HL-60 (cell line): ENCODE measurements at regions not wholly inside any gene's neighbourhood (a gene's known extent, or its start where the extent isn't known, plus 50 kb on each side); places are given as distances from the start of the nearest gene placed in this dataset.

Source experiments
- POLR2AphosphoS5 ChIP-seq: IDR thresholded peaks from 2 replicates; pipeline ENCODE4 v1.6.1; 2012; ENCODE audit warnings: low read depth
- TF ChIP-seq, protein P1 (sequence below): IDR thresholded peaks from one replicate; pipeline ENCODE4 v1.5.1; 2011; ENCODE audit warnings: low read length, control low read depth, inconsistent platforms; ENCODE audit not compliant: insufficient read depth

DNA sequence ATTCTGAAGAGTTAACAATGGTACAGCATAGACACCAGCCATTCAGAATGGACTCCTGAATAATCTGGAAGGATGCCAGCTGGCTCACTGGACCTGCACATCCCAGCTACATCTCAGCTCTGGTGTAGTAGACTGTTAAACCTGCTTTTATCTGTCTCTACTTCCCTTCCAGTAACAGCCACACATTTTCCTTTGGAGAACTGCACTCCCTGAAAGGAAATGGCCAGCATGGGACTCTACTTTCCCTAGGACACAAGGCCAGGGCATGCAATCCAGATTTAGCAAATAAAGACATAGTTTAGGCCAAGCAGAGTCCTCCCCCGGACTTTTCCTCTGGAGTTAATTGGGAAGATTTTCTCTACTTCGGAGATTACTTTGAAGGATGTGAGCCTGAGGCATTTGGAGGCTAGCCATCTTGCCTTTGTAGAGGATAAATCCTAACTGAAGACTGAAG, 82.7 kb upstream of the TCF12 start:
- TF ChIP-seq POLR2AphosphoS5: no peak
- TF ChIP-seq, protein P1, sequence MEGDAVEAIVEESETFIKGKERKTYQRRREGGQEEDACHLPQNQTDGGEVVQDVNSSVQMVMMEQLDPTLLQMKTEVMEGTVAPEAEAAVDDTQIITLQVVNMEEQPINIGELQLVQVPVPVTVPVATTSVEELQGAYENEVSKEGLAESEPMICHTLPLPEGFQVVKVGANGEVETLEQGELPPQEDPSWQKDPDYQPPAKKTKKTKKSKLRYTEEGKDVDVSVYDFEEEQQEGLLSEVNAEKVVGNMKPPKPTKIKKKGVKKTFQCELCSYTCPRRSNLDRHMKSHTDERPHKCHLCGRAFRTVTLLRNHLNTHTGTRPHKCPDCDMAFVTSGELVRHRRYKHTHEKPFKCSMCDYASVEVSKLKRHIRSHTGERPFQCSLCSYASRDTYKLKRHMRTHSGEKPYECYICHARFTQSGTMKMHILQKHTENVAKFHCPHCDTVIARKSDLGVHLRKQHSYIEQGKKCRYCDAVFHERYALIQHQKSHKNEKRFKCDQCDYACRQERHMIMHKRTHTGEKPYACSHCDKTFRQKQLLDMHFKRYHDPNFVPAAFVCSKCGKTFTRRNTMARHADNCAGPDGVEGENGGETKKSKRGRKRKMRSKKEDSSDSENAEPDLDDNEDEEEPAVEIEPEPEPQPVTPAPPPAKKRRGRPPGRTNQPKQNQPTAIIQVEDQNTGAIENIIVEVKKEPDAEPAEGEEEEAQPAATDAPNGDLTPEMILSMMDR: no peak
